Fibroblast of the conjunctiva (primary cell): ENCODE measurements at regions not wholly inside any gene's neighbourhood (a gene's known extent, or its start where the extent isn't known, plus 50 kb on each side); places are given as distances from the start of the nearest gene placed in this dataset.
"Not testable (repeated sequence)": the region's sequence is repeated elsewhere in the genome, so short reads cannot be mapped to it uniquely, and the experiment has no call there.

ENCODE experiments used
- DNase-seq: peaks from one replicate; pipeline ENCODE4 v3.0.0-alpha.2; 2010; ENCODE audit warnings: low read depth

GRCh38 chr2:111365986-111366640 lies 245.4 kb downstream of the BCL2L11 start:
- not testable (repeated sequence) for DNase-seq

DNA sequence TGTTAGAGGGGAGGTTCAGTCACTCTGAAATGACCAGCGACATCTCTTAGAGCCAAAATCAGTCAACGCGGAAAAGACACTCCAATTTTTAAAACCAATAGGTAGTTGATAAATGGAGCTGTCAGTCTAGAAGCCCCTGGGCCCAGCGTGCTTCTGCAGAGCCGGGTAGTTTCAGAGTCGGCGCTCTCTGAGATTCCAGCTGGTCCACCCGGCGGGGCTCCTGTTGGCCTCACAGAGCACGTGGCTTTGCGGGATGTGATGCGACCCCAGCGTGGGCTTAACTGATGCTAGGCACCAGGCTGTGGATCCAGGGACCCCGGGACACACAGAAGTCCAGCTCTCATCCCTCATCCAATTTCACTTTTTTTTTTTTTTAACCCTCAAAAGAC lies 245.9 kb downstream of the BCL2L11 start:
- DNase-seq: not testable (repeated sequence)

DNA sequence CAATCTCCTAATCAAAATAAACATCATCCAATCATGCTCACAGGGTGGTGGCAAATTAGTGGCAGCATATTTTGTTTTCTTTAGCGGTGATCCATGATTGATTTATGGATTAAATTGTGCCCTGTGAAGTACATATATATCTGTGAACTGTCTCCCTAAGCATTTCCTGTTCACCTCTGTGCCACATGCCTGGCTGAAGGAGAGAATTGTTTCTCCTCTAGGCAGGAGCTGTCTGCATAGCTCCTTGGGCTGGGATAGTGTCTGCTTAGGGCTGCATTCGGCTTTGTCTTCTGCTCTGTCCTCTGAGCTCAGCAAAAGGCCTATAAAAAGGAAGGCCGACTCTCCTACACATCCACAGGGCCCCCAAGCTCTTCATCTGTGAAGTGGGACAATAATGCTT lies 246.4 kb downstream of the BCL2L11 start:
- DNase-seq: not testable (repeated sequence)

- not testable (repeated sequence) for DNase-seq
Observed at GRCh38 chr2:111367871-111368270, 247.2 kb downstream of the BCL2L11 start.

DNA sequence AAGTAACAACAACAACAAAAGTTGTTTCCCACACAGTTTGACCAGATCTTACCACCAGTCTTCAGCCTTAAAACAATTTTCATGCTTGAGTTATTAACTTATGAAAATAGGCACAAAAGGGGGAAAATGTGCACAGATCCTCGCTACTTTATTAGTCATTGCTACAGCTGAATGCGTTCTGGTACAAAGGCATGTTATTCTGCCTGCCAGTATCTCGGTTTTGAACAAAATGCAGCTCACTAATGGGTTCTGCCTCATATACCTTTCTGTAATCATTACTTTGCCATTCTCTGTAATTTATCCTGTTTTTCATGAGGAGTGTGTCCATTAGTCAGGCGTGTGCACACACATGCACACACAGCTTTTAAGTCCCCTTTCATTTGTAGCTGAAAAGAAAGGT lies 247.6 kb downstream of the BCL2L11 start:
- not testable (repeated sequence) for DNase-seq

DNA sequence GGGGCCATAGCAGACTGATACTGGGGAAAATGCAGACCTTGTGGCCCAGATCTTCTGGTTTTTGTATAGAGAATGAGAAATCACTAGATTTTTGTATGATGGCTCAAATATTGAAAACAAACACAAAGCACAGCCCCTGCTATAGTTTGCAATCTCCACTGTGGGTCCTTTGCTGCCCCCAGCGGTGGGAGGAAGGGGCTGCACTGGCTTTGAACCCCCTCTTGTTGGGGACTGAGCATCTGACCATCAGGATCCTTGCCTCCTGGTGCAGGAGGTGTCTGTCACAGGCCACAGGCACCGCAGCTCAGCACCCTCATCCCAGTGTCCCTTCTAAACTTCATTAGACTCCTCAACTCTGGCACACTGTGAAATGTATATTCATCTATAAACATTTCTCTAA lies 252.3 kb downstream of the BCL2L11 start:
- DNase-seq: not testable (repeated sequence)

DNA sequence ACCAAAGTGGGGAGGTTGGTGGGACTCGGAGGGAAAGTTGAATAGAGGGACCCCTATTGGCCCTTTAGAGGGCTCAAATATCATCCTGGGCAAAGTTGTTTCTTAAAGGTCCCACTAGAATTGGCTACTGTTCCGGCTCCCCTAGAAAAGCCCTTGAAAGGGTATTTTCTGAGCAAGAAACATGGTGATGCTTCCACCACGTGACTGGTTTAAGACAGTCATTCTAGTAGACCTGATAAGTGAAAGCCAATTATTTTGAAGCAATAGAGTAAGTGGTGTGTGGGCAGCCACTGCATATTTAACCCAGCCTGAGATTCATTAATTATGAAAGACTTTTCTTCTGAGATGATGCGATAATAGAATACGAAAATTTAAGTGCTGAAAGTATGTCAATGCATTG lies 253.3 kb downstream of the BCL2L11 start:
- DNase-seq: not testable (repeated sequence)

DNA sequence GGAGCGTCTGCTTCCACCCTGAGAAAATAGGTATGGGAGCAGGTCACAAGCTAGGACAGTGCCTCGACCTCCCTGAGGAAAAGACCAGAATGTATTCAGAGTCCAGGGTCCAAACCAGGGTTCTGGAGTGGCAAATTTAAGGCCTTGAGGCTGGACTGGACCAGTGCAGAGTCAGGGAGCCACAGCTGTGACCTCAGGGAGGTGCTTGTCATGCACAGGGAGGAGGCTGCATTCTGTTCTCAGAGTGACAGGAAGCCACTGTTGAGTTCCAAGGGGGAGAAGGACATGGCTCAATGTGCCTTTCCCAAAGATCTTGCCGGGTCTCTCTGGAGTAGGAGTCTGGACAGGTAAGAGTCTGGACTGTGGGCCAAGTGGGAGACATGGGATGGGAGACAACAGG lies 254.0 kb downstream of the BCL2L11 start:
- not testable (repeated sequence) for DNase-seq

DNA sequence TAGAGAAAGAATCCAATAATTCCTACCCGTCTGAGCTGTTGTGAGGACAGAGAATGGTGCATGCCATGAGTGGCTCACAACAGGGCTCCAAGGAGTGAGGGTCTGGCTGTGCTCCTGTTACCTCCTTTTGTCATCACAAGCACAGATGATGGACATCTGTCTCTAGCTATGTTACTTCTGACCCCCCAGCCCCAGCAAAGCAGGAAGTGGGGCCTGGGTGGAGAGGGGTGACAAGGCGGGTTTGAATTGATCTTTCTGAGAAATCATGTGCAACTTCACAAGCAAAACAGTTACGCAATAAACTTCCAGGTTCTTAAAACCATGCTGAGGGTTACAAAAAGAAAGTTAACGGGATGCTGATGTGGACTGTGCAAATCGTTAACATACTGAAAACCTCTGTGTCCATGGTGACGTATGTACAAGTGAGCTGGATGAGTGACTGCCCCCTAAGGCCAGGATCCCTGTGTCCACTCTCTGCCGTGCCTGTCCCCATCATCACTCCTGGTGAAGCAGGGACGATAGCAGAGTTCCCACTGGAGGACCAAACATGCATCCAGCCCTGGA lies 254.7 kb downstream of the BCL2L11 start:
- not testable (repeated sequence) for DNase-seq

DNA sequence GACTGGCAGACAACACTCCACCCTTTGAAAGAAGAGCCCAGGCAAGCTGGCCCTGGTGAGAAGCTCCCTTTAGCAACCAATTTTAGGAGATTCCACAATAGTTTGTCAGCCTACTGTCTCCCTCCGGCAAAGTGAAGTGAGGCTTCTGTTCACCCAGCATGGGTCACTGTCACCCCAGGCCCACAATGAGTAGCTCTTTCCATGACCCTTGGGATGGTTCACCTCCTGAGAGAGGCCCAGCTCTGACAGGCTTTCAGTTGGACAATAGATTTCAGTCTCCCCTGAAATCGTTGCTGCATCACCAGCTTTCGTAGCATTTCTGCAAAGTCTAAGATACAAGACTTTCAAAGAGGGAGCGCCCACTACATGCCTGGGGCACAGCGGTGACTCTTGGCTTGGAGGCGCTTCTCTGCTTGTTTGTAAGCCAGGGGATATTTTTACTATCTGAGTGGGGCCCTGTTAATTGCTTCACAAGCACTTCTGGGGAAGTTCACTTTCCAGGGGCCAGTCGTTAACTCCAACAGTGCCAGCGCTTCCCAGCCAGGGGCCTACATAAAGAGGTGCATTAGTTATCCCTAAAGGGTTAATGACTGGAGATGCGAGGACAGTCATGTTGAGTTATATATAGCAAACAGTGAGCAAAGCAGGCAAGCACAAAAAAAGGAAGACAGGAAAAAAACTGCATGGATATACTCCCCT lies 255.7 kb downstream of the BCL2L11 start:
- not testable (repeated sequence) for DNase-seq

- DNase-seq: not testable (repeated sequence)
Observed at GRCh38 chr2:111376971-111377352, 256.2 kb downstream of the BCL2L11 start.

- DNase-seq: not testable (repeated sequence)
Observed at GRCh38 chr2:111377386-111377959, 256.8 kb downstream of the BCL2L11 start.

DNA sequence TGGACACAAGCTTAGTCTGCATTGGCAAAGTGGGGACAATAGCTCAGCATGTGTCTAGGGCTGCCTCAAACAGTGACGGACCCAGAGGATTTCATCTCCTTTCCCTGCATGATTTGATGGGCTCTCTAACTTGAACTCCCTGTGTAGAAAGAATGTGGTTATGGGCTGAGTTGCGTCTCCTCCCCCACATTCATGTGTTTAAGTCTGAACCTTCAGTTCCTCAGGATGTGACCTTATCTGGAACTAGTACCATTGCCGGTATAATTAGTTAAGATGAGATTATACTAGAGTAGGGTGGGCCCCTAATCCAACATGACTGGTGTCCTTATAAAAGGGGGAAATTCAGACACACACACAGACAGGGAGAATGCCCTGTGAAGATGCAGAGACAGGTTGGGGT lies 257.6 kb downstream of the BCL2L11 start:
- not testable (repeated sequence) for DNase-seq

DNA sequence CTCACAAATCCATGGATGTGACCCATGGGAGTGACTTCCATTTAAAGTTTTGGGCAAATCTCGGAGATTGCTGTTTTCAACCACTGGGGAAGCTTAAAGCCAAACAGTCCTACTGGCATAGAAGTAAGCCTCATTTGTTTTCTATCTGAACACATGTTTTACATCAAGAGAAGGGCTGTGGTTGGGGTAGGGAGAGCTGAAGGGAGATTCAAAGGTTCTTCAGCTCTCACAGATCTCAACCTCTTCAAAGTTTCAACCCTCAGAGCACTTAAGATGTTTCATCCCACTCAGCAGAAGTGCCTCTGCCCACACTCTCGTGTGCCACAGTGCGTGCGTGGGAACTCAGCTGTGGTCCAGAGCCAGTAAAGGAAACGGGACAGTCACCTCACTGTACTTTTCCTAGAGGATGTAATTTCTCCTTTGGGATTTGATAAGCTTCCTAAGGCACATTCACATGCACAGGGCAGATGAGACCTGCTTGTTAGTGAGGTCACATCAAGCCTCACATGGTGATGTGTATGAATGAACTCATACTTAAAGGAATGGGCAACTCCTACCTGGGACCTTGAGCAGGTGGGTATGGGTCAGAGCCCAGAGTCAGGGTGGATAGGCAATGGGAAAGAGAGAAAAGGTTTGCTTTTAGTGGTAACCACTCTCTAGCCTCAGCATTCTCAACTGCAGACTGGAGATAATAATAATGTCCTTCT lies 260.2 kb downstream of the BCL2L11 start:
- not testable (repeated sequence) for DNase-seq

DNA sequence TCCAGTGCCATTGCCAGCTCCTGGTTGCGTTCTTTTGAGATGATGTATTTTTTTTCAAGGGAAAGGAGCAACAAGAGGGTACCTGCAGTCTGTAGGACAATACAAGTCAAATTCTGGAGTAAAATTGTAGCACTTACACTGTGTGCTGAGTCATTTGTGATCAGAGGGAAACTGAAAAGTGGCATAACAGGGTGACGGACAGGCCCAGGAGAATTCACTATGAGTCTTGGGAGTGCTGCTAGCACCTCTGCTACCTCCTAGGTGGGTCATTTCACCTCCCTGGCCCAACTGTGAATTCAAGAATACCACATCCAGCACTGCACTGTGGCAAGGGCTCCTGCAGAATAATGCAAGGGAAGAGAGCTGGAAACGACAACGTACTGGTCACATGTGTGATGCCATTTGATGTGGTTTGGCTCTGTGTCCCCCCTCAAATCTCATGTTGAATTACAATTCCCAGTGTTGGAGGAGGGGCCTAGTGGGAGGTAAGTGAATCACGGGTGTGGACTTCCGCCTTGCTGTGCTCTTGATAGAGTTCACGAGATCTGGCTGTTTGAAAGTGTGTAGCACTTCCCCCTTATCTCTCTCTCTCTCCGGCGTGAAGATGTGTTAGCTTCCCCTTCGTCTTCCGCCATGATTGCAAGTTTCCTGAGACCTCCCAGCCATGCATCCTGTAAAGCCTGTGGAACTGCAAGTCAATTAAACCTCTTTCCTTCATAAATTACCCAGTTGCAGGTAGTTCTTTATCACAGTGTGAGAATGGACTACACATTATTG lies 261.0 kb downstream of the BCL2L11 start:
- DNase-seq: not testable (repeated sequence)

DNA sequence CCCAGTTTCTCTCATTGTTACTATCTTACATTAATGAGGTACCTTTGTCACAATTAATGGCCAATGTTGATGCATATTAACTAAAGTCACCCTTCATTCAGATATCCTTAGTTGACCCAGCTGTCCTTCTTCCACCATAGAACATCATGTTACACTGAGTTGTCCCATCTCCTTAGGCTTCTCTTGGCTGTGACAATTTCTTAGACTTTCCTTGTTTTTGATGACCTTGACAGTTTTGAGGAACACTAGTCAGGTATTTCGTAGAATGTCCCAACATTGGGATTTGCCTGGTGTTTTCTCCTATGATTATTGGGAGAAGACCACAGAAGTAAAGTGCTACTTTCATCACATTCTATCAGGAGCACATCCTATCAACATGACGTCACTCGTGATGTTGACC lies 261.8 kb downstream of the BCL2L11 start:
- not testable (repeated sequence) for DNase-seq

- not testable (repeated sequence) for DNase-seq
Observed at GRCh38 chr2:111383311-111383710, 262.6 kb downstream of the BCL2L11 start.

DNA sequence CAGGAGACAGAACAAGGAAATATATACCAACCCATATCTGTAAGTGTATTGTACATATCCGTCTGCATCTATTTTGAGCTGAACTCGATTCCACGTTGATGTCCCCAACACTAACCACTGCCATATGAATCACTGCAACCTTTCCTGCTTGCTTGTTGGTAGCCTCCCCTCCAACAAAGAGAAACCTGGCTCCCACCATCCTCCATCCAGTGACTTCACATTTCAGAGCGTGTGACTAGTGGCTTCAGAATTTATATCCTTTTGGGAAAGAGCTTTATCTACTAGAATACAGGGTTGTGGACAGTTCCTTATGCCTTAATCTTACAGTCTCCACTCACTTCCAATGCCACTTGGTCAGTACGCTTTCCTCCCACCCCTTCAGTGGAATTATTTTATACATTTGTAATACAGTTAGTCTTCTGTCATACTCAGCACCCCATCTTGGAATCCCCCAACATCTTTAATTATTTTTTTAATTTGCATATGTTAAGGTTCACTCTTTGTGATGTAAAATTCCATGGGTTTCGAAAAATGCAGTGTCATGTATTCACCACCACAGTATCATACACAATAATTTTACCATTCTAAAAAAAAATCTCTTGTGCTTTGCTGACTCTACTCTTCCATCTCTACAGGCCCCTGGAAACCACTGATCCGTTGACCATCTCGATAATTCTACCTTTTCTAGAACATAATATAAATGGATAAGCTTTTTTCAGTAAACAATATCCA lies 264.7 kb downstream of the BCL2L11 start:
- not testable (repeated sequence) for DNase-seq

DNA sequence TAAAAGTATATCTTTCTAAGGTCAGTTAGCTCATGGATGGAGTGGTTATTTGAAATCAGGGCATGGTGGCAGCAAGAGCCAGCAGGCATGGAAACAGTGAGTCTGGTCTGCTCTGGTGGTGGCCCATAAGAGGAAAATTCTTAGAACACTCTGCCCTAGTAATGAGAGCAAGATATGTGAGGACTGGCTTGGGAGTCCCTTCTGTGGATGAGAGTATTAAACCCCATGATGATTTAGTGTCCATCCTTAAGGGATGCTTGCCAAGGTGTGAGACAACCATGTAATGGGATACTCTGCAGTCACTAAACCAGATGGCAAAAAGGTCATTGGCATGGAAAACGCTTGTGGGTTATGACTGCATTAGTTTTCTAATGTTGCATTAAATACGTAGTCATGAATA lies 269.9 kb downstream of the BCL2L11 start:
- DNase-seq: not testable (repeated sequence)

- DNase-seq: peak; percentile 4
Observed at GRCh38 chr2:111395350-111396128, 274.8 kb downstream of the BCL2L11 start.
